Left renal cortex interstitium (tissue), 4 donors: ENCODE measurements at regions not wholly inside any gene's neighbourhood (a gene's known extent, or its start where the extent isn't known, plus 50 kb on each side); places are given as distances from the start of the nearest gene placed in this dataset.
"Not testable (repeated sequence)": the region's sequence is repeated elsewhere in the genome, so short reads cannot be mapped to it uniquely, and the experiment has no call there.

Source experiments
- DNase-seq, 4 donors: peaks; one replicate each; pipeline ENCODE4 v3.0.0-alpha.2; 2013; ENCODE audit warnings: low read depth in 4 of 4, low spot score in 2 of 4, missing footprints in 1 of 4

DNA sequence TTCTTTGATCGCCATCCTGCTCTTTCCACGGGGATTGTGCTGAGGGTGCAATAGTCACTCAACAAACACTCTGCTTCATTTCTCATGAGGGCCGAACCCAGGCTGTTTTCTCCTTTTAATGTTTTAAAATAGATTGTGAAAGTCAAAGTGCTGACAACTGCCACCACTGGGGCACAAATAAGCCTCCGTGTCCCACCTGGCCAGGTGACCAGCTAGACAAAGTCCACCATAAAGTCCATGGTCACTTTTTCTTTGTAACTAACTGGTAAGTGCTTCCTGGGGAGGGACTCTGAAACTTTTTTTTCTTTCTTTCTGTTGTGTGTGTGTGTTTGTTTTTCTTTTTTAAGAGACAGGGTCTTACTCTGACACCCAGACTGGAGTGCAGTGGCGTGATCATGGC lies 219.8 kb downstream of the LY86 start:
- DNase-seq, result no peak

DNA sequence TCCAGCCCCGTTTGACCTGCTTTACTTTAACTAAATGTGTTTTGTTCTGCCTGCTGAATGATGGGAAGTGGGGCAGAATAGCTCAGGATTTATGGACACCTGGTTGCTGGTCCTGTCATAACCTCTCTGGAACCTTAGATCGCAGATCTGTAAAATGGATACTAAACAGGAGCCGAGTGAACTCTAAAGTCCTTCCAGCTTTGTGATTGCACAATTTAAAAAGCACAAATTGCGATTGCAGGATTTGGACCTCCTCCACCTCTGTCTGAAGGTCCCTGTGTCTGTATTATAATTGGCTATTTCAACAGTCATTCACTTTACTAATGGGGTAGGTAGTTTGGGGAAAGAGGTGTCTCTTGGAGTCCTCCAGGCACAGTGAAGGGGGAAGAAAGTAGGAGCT lies 220.4 kb downstream of the LY86 start:
- no peak for DNase-seq

DNA sequence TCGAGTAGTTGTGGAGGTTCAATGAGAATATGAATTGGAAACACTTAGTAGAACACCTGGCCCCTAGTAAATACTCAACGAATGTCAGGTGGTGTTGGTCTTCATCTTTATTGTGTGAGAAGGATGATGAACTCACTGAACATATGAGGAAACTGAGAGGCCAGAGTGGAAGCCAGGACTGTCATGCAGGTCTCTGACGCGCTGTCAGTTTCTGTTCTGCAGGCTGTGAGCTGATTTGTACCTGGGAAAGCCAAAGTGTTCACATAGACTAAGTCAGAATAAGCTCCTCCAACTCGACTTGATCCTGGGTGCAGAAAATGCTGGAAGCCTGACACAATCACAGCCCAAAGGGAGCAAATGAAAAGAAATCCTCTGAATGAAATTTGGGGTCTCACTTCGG lies 222.2 kb downstream of the LY86 start:
- no peak for DNase-seq

DNA sequence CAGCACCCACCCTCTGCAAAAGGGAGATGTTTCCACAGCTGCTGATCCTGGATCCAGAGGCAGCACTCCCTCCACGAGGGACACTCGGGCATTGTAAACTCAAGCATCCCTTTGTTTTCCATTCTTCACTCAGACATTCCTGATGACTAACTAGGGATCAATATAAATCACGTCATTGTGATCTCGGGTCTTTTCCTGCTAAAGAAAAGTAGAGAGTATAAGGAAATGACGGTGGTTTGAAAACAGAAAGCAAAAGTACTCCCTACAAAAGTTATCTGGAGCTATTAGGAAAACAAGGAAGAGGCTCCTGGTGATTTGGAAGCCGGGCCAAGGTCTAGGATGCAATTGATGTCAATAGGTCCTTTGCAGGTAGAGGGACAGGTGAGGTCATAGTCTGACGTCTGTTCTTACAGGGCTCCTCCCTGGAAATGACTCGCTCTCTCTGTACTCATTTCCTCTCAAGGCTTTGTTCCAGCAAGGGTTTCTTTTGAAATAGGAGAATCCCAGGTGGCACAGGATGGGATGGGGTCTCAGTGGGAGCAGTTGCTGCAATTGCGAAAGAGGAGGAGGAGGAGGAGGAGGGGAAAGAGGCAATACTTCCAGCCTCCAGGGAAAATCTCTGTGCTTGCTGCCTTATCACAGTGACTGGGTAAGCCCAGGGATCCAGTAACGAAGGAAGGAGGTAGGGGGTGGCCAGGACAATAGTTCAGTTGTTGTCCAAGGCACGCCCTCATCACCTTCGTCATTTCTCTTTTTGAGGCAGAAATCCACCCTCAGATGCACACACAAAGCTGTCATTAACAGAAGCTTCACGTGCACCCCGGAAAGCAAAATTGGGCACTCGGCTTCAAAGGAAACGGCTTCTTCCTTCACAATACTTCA lies 222.8 kb downstream of the LY86 start:
- DNase-seq, result no peak

DNA sequence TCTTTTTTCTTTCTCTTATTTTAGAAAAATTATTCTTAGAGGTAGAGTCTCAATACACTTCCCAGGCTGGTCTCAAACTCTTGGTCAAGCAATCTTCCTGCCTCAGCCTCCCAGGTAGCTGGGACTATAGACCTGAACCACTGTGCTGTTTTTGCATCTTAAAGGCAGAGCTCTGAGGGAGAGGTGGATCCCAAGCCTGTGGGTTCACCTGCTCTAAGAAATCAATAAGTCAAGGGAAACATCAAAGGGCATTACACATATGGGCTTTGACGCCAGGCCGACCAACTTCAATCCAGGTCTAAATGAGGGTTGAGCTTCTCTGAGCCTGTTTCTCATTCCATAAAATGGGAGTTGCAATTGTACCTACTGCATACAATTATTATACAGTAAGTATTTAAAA lies 223.9 kb downstream of the LY86 start:
- DNase-seq, result no peak

DNA sequence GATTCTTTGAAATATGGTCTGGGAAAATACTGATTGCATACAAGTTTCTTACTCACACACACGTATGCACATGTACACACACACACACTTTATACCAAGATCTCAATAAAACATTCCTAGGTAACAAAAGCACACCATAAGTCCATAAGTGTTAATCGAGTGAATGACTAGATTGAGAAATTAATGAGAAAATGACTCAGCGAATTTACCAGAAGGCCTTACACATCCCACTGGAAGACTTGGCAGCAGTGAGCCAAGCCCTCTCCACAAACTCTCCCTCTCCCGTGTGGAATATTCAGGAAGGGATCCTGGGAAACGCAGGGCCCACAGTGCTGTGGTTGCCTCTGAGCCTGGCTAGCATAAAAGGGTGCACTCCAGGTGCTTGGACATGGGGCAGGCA lies 227.2 kb downstream of the LY86 start:
- no peak for DNase-seq

DNA sequence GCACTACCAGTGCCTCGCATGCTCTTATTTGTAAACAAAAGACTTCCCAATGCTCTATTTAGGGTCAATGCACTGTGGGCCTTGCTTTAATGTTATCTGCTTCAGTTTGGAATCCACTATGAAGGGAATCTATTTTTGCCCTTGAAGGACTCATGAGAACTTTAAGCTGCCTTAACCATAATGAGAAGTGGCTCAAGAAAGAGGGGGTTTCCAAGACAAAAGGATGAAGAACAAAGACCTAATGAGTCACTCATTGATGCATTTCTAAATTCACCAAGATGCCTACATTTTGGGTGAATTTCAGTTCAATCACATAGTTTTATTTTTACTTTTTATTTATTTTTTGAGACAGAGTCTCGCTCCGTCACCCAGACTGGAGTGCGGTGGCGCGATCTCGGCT lies 228.2 kb downstream of the LY86 start:
- DNase-seq, result no peak

DNA sequence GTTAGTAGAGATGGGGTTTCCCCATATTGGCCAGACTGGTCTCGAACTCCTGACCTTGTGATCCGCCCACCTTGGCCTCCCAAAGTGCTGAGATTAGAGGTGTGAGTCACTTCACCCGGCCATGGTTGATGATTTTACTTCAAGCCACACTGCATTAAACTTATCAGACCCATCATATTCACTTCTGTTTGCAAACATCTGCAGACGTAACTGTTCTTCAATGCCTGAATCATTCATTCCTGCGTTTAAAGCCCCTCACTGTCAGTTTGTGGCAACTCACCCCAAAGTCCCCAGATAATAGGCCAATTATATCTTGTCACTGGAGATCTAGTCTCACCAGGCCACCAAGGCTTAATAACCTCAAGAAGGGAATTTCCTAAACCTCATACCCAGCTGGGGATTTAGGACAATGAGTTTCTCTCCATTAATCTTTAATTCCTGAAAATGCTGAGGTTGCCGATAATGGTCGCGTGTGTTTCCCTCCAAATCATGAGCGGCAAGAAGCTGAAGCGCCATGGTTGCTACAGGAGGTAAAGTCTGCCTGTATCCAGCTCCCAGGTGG lies 229.6 kb downstream of the LY86 start:
- no peak for DNase-seq

DNA sequence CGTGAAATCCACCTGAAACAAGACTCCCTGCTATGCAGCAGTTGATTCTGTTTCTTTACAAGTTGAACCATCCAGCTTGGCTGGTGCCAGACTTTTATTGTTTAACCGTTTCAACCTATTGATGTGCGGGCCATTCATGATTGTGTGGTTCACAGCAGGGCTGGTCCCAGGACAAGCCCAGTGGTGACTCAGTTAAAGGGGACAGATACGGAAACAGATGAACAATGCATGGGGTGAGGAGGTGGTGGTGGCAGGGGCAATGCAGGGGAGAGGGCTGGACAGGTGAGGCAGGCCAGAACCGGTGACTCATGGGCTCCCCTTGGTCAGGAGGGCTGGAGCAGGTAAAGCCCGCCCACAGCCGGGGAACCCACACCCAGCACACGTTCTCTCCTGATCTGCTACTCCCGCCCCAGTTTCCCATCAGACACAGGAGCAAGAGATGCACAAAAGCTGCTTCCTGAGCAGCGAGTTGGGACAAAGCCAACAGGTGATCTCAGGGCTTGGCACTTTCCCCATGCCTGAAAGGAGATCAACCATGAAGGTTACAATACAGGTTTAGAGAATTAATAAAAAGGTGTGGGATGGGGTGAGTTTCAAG lies 232.2 kb downstream of the LY86 start:
- DNase-seq, result peak in 1 of 4 donors; percentile 59

DNA sequence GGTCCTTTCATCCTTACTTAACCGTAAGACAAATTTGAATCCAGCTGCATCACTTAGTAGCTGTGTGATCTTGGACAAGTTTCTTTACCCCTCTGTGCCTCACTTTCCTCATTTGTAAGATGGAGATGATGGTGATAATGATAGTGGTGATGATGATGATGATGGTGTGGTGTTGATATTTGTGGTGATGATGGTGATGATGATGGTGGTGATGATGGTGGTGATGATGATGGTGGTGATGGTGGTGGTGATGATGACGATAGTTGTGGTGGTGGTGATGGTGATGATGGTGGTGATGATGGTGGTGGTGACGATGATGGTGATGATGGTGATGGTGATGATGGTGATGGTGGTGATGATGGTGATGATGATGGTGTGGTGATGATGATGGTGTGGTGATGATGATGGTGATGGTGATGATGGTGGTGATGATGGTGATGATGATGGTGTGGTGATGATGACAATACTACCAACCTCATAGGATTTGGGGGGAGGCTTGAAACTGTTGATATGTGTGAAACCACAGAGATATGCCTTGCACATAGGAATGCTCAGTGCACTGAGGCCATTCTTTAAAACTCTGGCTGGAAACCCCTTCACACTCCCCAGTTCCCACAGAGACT lies 233.2 kb downstream of the LY86 start:
- DNase-seq, result no peak

DNA sequence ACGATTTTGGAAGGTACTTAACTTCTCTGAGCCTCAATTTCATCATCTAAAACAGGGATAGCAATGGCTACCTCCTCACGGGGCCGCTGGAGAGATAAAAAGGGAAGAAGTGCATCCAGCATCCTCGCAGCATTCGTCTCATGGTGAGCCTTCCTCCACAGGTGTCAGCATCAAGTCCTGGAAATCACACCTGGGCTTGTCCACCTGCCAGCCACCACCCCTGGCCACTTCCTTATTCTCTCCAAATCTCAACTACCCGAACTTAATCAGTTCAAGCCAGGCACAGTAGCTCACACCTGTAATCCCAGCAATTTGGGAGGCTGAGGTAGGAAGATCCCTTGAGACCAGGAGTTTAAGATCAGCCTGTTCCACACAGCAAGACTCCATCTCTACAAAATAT lies 234.5 kb downstream of the LY86 start:
- DNase-seq, result no peak

DNA sequence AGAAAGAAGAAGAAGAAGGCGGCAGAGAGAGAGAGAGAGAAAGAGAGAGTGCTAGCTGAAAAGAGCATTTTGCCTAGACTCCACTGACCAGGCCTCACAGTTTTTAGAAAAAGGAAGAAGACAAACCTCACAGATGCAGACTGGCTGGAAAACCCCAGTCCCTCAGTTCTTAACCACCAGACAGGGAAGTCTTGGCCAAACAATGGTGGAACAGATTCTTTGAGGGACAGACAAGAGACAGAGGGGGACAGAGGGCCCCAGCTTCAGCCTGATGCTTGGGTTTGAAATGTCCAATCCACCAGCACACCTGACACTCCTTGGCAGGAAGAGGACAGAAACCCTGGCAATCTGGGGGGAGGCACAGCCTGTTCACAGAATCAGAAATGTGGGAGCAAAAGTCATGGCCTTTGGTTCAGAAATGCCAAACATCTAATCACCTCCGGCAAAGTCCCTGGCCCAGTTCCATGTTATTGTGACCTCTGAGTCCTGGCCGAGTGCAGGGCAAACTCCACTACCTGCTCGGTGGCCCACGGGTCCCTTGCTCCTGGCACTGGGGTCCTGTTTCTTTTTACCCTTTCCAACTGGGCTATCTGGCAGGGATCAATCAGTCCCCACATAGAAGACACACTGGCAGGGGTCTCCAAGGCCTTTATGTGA lies 235.2 kb downstream of the LY86 start:
- DNase-seq, result no peak

DNA sequence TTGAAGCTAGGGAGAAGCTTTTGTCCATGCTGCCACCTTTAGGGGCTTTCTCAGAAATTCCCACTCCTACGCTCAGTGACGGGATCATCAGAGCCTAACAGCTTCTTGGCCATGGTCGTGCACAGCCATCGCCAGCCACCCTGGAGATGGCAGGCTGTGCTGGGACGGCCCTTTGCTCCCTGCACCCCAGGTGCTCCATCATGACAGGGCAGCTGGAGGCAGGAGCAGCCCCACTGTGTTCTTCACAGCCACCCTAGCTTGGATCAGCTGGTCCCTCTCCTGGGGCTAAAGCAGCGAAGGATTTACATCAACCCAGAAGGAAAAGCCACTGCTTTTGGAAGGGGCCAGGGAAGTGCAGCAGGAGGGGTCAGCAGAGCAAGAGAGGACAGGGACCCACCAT lies 235.9 kb downstream of the LY86 start:
- DNase-seq, result no peak

DNA sequence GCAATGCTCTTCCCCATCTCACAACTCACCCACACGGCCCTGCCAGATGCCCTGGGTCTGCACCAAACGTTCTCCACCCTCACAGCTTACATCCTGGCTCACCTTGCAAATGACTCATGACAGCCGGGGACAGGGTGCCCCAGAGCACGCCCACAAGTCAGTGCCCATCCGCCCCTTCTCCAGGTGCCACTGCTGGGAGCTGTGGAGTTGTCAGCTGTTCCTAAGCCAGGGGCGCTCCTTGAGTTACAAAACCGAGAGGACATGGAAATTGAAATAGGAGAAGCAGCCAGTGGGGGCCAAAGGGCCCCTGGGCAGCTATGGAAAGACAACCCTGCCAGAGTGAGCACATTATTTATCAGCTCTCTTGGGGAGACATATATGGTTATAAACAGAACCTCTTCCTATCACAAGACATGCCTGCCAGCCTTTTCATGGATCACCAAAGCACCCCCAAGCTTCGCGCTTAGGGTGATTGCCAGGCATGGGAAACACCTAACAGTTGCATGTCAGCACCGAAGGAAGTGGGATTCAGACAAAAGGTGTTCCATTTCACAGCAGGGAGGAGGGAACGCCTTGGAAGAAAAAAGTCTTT lies 236.8 kb downstream of the LY86 start:
- DNase-seq, result no peak

DNA sequence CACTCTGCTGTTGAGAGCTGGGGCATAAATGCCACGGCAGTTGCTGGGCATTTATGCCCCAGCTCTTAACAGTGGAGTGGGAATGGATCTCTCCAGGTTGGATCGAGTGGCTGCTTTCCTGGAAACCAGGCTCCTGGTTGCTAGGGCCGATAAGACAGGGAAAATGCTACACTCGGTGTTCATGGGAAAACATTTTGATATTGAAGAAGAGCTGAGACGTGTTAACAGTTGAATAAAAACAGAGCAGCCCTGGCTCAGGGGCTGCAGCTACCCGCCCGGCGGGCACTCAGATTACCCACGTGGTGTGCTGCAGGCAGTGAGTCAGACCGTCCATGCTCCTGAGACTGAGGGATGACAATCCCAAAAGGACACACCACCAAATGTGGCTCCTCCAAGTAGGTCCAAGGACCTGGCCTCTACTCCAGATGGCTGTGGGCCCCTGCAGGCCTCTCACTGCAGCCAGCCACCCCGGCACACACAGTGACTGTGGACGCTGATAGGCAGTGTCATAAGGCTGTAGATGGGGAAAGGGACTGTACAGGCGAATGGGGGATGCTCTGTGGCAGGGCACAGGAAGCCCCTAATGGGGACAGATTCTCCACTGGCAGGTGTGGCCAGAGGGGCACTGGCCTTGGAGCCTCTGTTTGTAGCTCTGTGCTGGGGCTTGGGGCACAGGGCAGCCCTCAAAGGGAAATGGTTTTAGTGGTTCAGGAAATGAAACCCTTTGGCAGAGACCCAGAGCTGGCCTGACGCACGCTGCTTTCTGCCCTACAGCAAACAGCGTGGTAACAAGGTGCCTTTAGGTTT lies 237.8 kb downstream of the LY86 start:
- no peak for DNase-seq

DNA sequence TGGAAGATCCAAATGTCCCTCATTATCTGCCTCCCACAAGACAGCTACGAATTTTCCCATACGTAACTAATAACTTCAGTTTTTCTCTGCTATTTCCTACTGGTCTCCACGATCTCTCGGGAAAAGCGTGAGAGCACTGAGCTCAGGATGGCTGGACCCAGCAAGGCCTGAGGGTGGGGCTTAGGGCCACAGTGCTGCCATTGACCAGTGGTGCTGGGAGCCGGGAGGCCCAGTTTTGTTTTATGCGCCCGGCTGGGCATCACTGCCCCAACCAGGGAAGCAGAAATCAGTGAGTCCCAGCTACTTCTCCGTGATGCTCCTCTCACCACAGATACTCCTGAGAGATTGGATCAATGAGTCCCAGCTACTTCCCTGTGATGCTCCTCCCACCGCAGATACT lies 238.4 kb downstream of the LY86 start:
- no peak for DNase-seq

DNA sequence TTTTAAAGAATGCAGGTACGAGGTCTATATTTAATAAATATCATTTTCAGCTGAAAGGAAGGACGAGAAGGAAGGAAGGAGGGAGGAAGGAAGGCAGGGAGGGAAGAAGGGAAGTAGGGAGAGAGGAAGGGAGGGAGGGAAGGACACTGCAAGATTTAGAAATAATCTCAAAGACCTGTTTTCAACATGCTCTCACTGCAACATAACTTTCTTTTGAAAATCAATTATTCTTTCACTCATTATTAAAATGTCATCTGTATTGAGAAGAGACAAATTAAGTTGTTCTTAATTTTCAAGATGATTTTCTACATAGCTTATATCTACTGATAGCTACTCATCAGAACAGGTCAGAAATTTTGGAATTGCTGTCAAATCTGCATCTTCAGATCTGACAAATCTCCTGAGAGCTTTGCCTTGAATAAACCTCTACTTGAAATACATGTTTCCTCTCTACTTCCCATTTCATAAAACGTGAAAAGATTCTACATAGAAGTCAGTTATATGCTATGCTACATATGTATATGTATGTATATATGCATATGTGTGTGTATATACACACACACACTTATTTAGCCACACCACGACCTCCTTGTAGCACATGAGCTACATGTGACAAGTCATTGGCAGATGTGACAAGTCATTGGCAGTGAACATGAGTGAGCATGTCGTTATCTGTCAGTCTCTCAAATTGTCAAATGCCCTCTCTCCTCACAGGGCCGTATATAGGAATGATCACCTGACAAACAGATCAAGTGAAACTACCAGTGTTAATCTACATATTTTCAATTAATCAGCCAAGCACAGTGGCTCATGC lies 241.6 kb downstream of the LY86 start:
- DNase-seq, result no peak

DNA sequence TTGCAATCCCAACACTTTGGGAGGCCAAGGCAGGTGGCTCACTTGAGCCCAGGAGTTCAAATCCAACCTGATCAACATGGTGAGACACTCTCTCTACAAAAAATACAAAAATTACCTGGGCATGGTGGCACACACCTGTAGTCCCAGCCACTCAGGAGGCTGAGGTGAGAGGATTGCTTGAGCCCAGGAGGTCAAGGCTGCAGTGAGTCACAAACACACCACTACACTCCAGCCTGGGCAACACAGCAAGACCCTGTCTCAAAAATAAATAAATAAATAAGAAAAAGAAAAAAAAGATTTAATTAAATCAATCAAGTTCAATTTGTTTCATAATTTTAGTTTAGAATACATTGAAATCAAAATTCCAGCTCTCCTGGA lies 242.2 kb downstream of the LY86 start:
- DNase-seq, result not testable (repeated sequence)

DNA sequence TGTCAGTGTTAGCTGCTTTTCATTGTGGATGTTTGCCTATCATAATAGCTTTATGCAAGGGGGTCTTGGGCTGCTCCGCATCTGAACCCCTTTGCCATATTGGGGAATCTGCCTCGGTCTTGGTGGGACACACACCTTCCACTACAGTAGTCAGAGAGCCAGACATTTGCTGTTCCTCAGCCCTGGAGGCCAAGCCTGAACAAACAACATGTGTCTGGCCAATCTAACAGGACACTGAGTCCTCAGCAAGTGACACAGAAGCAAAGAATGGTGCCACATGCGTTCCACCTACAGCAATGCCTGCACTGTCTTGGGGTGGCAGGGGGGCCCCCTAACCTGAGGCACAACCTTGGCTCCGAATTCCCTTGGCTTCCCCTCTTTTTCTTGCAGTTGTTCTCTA lies 243.9 kb downstream of the LY86 start:
- DNase-seq, result no peak
